ENCODE measurements at regions not wholly inside any gene's neighbourhood (a gene's known extent, or its start where the extent isn't known, plus 50 kb on each side); places are given as distances from the start of the nearest gene placed in this dataset.

GRCh38 chr1:56414728-56415224, 164.6 kb downstream of the PLPP3 start:
- Mint-ChIP-seq H3K4me3 (ENCODE audit: unreplicated experiment) (no peak overlapping the region), H3K4me1 (ENCODE audit: low read depth, unreplicated experiment) (no peaks in the 10 kb centered on the region), H3K9me3 (ENCODE audit: unreplicated experiment) (no peaks in the 10 kb centered on the region), H3K27ac (ENCODE audit: unreplicated experiment) (no peak overlapping the region), H3K27me3 (ENCODE audit: unreplicated experiment) (no peaks in the 10 kb centered on the region), H3K36me3 (ENCODE audit: unreplicated experiment) (no peaks in the 10 kb centered on the region)
- TF ChIP-seq, protein P1, sequence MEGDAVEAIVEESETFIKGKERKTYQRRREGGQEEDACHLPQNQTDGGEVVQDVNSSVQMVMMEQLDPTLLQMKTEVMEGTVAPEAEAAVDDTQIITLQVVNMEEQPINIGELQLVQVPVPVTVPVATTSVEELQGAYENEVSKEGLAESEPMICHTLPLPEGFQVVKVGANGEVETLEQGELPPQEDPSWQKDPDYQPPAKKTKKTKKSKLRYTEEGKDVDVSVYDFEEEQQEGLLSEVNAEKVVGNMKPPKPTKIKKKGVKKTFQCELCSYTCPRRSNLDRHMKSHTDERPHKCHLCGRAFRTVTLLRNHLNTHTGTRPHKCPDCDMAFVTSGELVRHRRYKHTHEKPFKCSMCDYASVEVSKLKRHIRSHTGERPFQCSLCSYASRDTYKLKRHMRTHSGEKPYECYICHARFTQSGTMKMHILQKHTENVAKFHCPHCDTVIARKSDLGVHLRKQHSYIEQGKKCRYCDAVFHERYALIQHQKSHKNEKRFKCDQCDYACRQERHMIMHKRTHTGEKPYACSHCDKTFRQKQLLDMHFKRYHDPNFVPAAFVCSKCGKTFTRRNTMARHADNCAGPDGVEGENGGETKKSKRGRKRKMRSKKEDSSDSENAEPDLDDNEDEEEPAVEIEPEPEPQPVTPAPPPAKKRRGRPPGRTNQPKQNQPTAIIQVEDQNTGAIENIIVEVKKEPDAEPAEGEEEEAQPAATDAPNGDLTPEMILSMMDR (IDR thresholded peaks at IDR 0.05; ENCODE audit: partially characterized antibody, unreplicated experiment), result no peak
- DNase-seq, result no peak

DNA sequence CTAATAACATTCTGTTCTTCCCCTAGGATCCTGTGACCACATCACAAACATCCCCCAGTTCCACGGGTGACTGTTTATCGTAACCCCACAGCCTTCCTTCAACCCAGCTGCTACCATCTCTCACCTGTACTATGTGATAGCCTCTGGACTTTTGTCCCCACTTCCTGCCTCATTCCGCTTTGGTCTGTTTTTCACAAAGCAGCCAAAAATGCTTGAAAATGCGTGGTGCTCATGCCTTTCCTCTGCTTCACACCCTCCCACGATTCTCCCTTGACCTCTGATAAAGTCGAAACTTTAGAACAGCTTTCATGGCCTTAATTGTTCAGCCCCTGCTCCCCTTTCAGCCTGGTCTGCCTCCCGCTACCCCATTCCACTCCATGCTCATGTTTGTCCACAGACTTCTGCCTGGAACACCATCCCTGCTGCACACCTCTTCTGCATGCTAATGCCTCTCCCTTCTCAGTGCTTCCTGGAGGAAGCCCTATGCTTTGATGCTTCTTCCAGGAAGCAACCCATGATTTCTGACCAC, 165.6 kb downstream of the PLPP3 start:
- Mint-ChIP-seq H3K27ac (ENCODE audit: unreplicated experiment) (no peak overlapping the region), H3K9me3 (ENCODE audit: unreplicated experiment) (no peaks in the 10 kb centered on the region), H3K36me3 (ENCODE audit: unreplicated experiment) (no peaks in the 10 kb centered on the region), H3K4me1 (ENCODE audit: low read depth, unreplicated experiment) (no peaks in the 10 kb centered on the region), H3K27me3 (ENCODE audit: unreplicated experiment) (no peaks in the 10 kb centered on the region), H3K4me3 (ENCODE audit: unreplicated experiment) (no peak overlapping the region)
- no peak for DNase-seq
- TF ChIP-seq, protein P1 (IDR thresholded peaks at IDR 0.05; ENCODE audit: partially characterized antibody, unreplicated experiment), result no peak

GRCh38 chr1:56411484-56412180, 167.7 kb downstream of the PLPP3 start:
- Mint-ChIP-seq H3K27ac (ENCODE audit: unreplicated experiment) (no peak overlapping the region), H3K4me1 (ENCODE audit: low read depth, unreplicated experiment) (no peaks in the 10 kb centered on the region), H3K4me3 (ENCODE audit: unreplicated experiment) (no peak overlapping the region), H3K36me3 (ENCODE audit: unreplicated experiment) (no peaks in the 10 kb centered on the region), H3K9me3 (ENCODE audit: unreplicated experiment) (no peaks in the 10 kb centered on the region), H3K27me3 (ENCODE audit: unreplicated experiment) (peaks cover 1% of the 10 kb centered on the region)
- DNase-seq, result no peak
- TF ChIP-seq, protein P1 (IDR thresholded peaks at IDR 0.05; ENCODE audit: partially characterized antibody, unreplicated experiment), result no peak

GRCh38 chr1:56411021-56411420, 168.3 kb downstream of the PLPP3 start:
- Mint-ChIP-seq H3K4me1 (ENCODE audit: low read depth, unreplicated experiment) (no peaks in the 10 kb centered on the region), H3K27me3 (ENCODE audit: unreplicated experiment) (peaks cover 1% of the 10 kb centered on the region), H3K36me3 (ENCODE audit: unreplicated experiment) (no peaks in the 10 kb centered on the region), H3K27ac (ENCODE audit: unreplicated experiment) (no peak overlapping the region), H3K9me3 (ENCODE audit: unreplicated experiment) (peaks cover 2% of the 10 kb centered on the region), H3K4me3 (ENCODE audit: unreplicated experiment) (no peak overlapping the region)
- TF ChIP-seq, protein P1 (IDR thresholded peaks at IDR 0.05; ENCODE audit: partially characterized antibody, unreplicated experiment), result no peak
- no peak for DNase-seq

- no peak for DNase-seq
- peaks cover 1% of the 10 kb centered on the region for H3K27me3 Mint-ChIP-seq (ENCODE audit: unreplicated experiment)
- TF ChIP-seq, protein P1 (IDR thresholded peaks at IDR 0.05; ENCODE audit: partially characterized antibody, unreplicated experiment), result no peak
- H3K9me3 Mint-ChIP-seq (ENCODE audit: unreplicated experiment), result peaks cover 2% of the 10 kb centered on the region
- H3K4me1 Mint-ChIP-seq (ENCODE audit: low read depth, unreplicated experiment), result no peaks in the 10 kb centered on the region
- no peaks in the 10 kb centered on the region for H3K36me3 Mint-ChIP-seq (ENCODE audit: unreplicated experiment)
- no peak overlapping the region for H3K27ac Mint-ChIP-seq (ENCODE audit: unreplicated experiment)
- H3K4me3 Mint-ChIP-seq (ENCODE audit: unreplicated experiment), result no peak overlapping the region
Measured at GRCh38 chr1:56410405-56410804, 169.0 kb downstream of the PLPP3 start.

All from glutamatergic neuron (in vitro differentiated cells).